Tibial nerve (tissue), 4 donors: ENCODE measurements at regions not wholly inside any gene's neighbourhood (a gene's known extent, or its start where the extent isn't known, plus 50 kb on each side); places are given as distances from the start of the nearest gene placed in this dataset.
"Not testable (repeated sequence)": the region's sequence is repeated elsewhere in the genome, so short reads cannot be mapped to it uniquely, and the experiment has no call there.

Source experiments
- DNase-seq, 2 donors: peaks; one replicate each; pipeline ENCODE4 v3.0.0-alpha.2; 2019; ENCODE audit warnings: low spot score in 2 of 2
- H3K27ac ChIP-seq, 4 donors: fragments of 200-600 bp; sonication (generic) in 3 of 4; one replicate each; pipeline ENCODE4 v1.5.1; 2017 to 2019; ENCODE audit warnings: mild to moderate bottlenecking in 1 of 4
- H3K27me3 ChIP-seq, 2 donors: fragments of 200-600 bp; sonication (generic) in 1 of 2; one replicate each; pipeline versions ENCODE4 v1.5.1 to v1.6.0; 2017 to 2019
- H3K36me3 ChIP-seq, 3 donors: fragments of 200-600 bp; sonication (generic); one replicate each; pipeline ENCODE4 v1.5.1; 2018 to 2019
- H3K4me1 ChIP-seq, 4 donors: fragments of 200-600 bp; sonication (generic) in 3 of 4; one replicate each; pipeline ENCODE4 v1.5.1; 2017 to 2019
- H3K4me3 ChIP-seq, 4 donors: fragments of 200-600 bp; sonication (generic) in 3 of 4; one replicate each; pipeline ENCODE4 v1.5.1; 2017 to 2019; ENCODE audit warnings: mild to moderate bottlenecking in 1 of 4, moderate library complexity in 1 of 4
- H3K9me3 ChIP-seq, 4 donors: fragments of 200-600 bp; sonication (generic) in 3 of 4; one replicate each; pipeline ENCODE4 v1.5.1; 2017 to 2019
- EP300 ChIP-seq, 2 donors: sonication (generic); formaldehyde crosslinking; IDR thresholded peaks; one replicate each; pipeline ENCODE4 v1.6.1; 2017; ENCODE audit warnings: antibody characterized with exemption in 2 of 2, mild to moderate bottlenecking in 1 of 2
- POLR2A ChIP-seq, 2 donors: fragments of 450-650 bp; IDR thresholded peaks; one replicate each; pipeline ENCODE4 v1.6.1; 2017; ENCODE audit warnings: antibody characterized with exemption in 2 of 2, mild to moderate bottlenecking in 2 of 2, moderate library complexity in 2 of 2
- WGBS, 2 donors: methylation state at CpG; one replicate each; pipeline ENCODE4 v1.1.5; 2018; 5-methylcytosine and 5-hydroxymethylcytosine counted together
- TF ChIP-seq, protein P1 (sequence below), 5 experiments: fragments of 200-600 bp in 3 of 5; fragments of 450-650 bp in 2 of 5; sonication (generic) in 3 of 5; IDR thresholded peaks; one replicate each; pipeline ENCODE4 v1.5.1; 2016 to 2019; ENCODE audit warnings: antibody characterized with exemption in 5 of 5, mild to moderate bottlenecking in 3 of 5, moderate library complexity in 2 of 5

DNA sequence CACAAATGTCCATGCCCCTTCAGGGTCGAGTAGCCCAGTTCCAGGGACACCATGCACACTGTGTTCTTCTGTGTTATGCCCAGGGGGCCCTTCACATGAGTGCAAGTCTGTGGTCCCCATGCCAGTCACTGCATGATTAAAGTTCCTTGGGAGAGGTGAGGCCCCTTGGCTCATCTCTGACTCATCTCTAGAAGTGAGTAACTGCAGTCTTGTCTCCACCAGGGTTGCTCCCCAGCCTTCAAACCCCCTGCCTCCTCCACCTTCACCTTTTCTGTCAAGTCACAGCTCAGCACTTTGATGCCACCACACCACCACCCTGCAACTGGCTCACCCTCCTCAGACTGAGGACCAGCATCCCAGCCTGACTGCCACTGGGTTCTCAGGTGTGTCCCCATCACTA is 161.7 kb downstream of the UNC5CL start:
- WGBS, 2 donors: 71 to 75% methylated on average over 1 of the region's 1 CpG
- no peak for DNase-seq
- no peak overlapping the region for H3K4me3 ChIP-seq
- peaks cover 0 to 5% of the 10 kb centered on the region in 2 donors for H3K27me3 ChIP-seq
- peaks cover 0 to 14% (median 0%) of the 10 kb centered on the region in 4 donors for H3K9me3 ChIP-seq
- no peak overlapping the region for H3K27ac ChIP-seq
- no peaks in the 10 kb centered on the region for H3K36me3 ChIP-seq
- no peak for TF ChIP-seq POLR2A (IDR thresholded peaks at IDR 0.05)
- TF ChIP-seq, protein P1, sequence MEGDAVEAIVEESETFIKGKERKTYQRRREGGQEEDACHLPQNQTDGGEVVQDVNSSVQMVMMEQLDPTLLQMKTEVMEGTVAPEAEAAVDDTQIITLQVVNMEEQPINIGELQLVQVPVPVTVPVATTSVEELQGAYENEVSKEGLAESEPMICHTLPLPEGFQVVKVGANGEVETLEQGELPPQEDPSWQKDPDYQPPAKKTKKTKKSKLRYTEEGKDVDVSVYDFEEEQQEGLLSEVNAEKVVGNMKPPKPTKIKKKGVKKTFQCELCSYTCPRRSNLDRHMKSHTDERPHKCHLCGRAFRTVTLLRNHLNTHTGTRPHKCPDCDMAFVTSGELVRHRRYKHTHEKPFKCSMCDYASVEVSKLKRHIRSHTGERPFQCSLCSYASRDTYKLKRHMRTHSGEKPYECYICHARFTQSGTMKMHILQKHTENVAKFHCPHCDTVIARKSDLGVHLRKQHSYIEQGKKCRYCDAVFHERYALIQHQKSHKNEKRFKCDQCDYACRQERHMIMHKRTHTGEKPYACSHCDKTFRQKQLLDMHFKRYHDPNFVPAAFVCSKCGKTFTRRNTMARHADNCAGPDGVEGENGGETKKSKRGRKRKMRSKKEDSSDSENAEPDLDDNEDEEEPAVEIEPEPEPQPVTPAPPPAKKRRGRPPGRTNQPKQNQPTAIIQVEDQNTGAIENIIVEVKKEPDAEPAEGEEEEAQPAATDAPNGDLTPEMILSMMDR (IDR thresholded peaks at IDR 0.05): no peak
- TF ChIP-seq EP300 (IDR thresholded peaks at IDR 0.05): no peak
- H3K4me1 ChIP-seq: no peaks in the 10 kb centered on the region

DNA sequence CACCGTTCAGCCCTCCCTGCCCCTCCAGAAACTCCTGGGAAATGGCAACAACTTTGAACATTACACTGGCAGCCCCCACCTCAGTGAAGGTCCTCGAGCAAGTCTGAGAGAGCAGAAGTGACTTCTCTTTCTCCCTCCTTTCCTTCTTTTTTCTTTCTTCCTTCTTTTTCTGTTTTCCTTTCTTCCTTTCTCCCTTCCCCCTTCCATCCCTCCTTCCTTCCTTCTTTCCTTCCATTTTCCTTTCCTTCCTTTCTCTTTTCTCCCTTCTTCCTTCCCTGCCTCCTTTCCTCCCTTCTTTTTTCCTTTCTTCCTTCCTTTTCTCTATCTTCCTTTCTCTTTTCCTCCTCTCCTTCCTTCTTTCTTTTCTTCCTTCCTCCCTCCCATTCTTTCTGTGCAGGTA is 162.7 kb downstream of the UNC5CL start:
- H3K4me3 ChIP-seq: no peak overlapping the region
- 49 to 68% methylated on average over 2 of the region's 2 CpGs for WGBS, 2 donors
- peaks cover 0 to 5% of the 10 kb centered on the region in 2 donors for H3K27me3 ChIP-seq
- peaks cover 0 to 14% (median 0%) of the 10 kb centered on the region in 4 donors for H3K9me3 ChIP-seq
- DNase-seq: no peak
- no peaks in the 10 kb centered on the region for H3K36me3 ChIP-seq
- TF ChIP-seq EP300 (IDR thresholded peaks at IDR 0.05) (no peak), POLR2A (IDR thresholded peaks at IDR 0.05) (no peak)
- TF ChIP-seq, protein P1 (IDR thresholded peaks at IDR 0.05): no peak
- H3K4me1 ChIP-seq: no peaks in the 10 kb centered on the region
- no peak overlapping the region for H3K27ac ChIP-seq

DNA sequence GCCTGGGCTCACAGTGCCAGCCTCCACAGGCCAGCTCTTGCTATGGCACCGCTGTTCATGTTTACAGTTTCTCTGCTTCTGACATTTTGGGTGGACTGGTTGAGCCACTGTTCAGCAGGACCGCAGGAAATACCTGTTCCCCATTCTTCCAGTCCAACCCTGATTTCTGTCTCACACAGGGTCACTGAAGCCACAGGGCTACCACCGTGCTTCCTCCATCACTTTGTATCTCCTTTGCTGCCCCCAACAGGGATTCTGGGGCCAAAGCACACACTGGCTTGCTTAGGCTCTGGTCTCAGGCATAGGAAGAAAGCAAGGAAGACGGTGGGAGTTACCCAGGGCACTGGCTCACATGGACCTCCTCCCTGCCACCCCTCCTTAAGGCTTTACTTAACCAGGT is 164.5 kb downstream of the UNC5CL start:
- WGBS, 2 donors: 43 to 48% methylated on average over 4 of the region's 4 CpGs
- DNase-seq: no peak
- H3K9me3 ChIP-seq: peaks cover 0 to 14% (median 0%) of the 10 kb centered on the region in 4 donors
- no peak overlapping the region for H3K27ac ChIP-seq
- H3K4me3 ChIP-seq: no peak overlapping the region
- peaks cover 0 to 5% of the 10 kb centered on the region in 2 donors for H3K27me3 ChIP-seq
- TF ChIP-seq, protein P1 (IDR thresholded peaks at IDR 0.05): no peak
- TF ChIP-seq EP300 (IDR thresholded peaks at IDR 0.05) (no peak), POLR2A (IDR thresholded peaks at IDR 0.05) (no peak)
- no peaks in the 10 kb centered on the region for H3K36me3 ChIP-seq
- H3K4me1 ChIP-seq: no peaks in the 10 kb centered on the region

DNA sequence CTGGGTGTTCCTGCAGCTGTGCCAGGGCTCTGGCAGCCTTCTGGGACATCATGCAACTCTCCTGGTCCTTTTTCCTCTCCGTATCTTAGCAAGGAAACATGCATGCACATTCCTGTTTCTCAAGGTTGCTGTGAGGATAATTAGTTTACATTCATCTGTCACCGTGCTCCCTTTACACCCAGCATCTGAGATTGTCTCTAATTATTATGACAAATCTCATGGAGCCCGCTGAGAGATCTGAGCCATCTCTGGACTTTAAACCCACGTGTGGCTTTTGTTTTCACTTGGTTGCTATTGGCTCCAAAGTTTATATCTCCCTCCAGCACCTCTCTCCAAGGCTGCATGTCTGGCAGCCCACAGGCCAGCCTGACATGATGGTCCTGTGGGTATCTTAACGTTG is 167.6 kb downstream of the UNC5CL start:
- no peaks in the 10 kb centered on the region for H3K9me3 ChIP-seq
- H3K27me3 ChIP-seq: no peaks in the 10 kb centered on the region
- 60 to 67% methylated on average over 5 of the region's 5 CpGs for WGBS, 2 donors
- H3K36me3 ChIP-seq: no peaks in the 10 kb centered on the region
- no peak overlapping the region for H3K4me3 ChIP-seq
- DNase-seq: no peak
- no peak overlapping the region for H3K27ac ChIP-seq
- no peaks in the 10 kb centered on the region for H3K4me1 ChIP-seq
- no peak for TF ChIP-seq POLR2A (IDR thresholded peaks at IDR 0.05)
- no peak for TF ChIP-seq EP300 (IDR thresholded peaks at IDR 0.05)
- TF ChIP-seq, protein P1 (IDR thresholded peaks at IDR 0.05): no peak

DNA sequence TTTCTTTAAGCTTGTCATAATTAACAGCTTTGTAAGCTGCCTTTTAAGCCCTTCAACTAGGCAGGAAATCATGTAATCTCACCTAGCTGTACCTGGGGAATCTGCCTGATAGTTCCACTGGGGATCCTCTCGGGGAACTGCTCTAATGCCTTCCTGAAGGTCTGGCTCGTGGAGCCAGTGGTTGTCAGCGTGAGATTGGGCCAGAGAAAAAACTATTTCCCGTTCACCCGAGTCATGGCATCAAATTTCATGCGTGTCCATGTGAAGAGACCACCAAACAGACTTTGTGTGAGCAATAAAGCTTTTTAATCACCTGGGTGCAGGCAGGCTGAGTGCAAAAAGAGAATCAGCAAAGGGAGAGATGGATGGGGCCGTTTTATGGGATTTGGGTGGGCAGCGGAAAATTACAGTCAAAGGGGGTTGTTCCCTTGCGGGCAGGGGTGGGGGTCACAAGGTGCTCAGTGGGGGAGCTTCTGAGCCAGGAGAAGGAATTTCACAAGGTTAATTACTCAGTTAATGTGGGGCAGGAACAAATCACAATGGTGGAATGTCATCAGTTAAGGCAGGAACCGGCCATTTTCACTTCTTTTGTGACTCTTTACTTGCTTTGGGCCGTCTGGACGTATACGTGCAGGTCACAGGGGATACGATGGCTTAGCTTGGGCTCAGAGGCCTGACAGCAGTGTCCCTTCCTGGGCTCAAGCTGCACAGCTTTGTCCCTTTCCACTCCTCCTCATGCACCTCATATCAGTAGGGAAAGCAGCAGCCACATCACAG is 170.7 kb downstream of the UNC5CL start:
- not testable (repeated sequence) for H3K4me1 ChIP-seq, H3K27ac ChIP-seq, H3K36me3 ChIP-seq, H3K4me3 ChIP-seq, H3K27me3 ChIP-seq, DNase-seq
- H3K9me3 ChIP-seq: peaks cover 0 to 16% (median 0%) of the 10 kb centered on the region in 4 donors
- 60 to 62% methylated on average over 14 of the region's 14 CpGs for WGBS, 2 donors

DNA sequence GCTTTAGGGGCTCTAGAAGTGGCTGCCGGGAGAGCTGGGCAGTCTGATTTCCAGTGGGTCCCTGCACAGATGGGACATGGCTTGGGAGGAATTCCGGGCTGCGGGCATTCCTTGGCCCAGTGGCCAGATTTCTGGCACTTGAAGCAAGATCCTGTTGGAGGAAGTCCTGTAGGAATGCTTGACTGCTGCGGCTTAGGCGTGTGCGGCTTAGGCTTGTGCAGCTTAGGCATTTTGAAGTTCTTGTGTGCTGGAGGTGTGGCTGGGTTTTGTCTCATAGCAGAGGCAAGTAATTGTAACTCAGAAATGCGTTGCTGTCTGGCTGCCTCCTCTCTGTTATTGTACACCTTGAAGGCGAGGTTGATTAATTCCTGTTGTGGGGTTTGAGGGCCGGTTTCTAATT is 171.5 kb downstream of the UNC5CL start:
- not testable (repeated sequence) for DNase-seq, H3K4me1 ChIP-seq, H3K4me3 ChIP-seq, H3K36me3 ChIP-seq, H3K27ac ChIP-seq, H3K27me3 ChIP-seq
- peaks cover 0 to 16% (median 0%) of the 10 kb centered on the region in 4 donors for H3K9me3 ChIP-seq
- 65 to 68% methylated on average over 9 of the region's 9 CpGs for WGBS, 2 donors

DNA sequence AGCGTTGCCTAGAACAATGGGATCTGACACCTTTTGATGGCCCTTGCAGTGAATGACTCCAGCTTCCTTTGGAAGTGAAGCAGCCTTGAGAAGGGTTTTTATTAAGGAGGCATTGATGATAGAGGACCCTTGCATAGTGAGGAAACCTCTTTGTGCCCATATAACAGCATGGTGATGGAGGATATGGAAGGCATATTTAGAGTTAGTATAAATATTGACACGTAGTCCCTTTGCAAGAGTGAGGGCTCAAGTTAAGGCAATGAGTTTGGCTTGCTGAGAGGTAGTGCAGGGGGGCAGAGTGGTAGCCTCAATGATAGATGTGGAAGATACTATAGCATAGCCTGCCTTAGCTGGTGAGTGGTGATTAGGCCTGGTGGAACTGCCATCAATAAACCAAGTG is 173.8 kb downstream of the UNC5CL start:
- WGBS, 2 donors: 85 to 86% methylated on average over 2 of the region's 2 CpGs
- not testable (repeated sequence) for H3K36me3 ChIP-seq, H3K27me3 ChIP-seq, DNase-seq, H3K4me3 ChIP-seq, H3K4me1 ChIP-seq, H3K27ac ChIP-seq
- H3K9me3 ChIP-seq: peaks cover 0 to 16% (median 0%) of the 10 kb centered on the region in 4 donors
